DMS114 treated with DMSO at 0.1 percent for 48 hours (cell line): ENCODE measurements at regions not wholly inside any gene's neighbourhood (a gene's known extent, or its start where the extent isn't known, plus 50 kb on each side); places are given as distances from the start of the nearest gene placed in this dataset.

ENCODE experiments used
- DNase-seq: peaks from one replicate; lab custom pipeline; 2025; ENCODE audit not compliant: unreplicated experiment; lab: John Stamatoyannopoulos, UW

DNA sequence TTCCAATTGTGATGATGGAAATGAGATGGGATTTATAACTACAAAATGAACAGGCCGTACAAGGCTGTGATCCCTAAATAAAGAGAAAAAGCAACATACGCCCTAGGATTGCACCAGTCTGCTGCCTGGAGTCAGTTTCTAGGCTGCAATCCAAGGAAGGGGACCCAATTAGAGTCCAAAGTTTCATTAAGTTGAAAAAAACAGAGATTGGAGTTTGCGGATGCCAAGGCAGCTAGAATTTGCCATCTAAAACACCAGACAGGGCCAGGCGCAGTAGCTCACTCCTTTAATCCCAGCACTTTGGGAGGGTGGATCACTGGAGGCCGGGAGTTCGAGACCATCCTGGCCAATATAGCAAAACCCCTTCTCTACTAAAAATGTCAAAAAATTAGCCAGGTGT is 661.0 kb downstream of the RPS29 start:
- DNase-seq = no peak

GRCh38 chr14:48914921-48915320 is 671.3 kb downstream of the RPS29 start:
- DNase-seq = no peak

GRCh38 chr14:48914382-48914781 is 671.8 kb downstream of the RPS29 start:
- no peak for DNase-seq

- no peak for DNase-seq
Measured at GRCh38 chr14:48900565-48900964, 685.6 kb downstream of the RPS29 start.

DNA sequence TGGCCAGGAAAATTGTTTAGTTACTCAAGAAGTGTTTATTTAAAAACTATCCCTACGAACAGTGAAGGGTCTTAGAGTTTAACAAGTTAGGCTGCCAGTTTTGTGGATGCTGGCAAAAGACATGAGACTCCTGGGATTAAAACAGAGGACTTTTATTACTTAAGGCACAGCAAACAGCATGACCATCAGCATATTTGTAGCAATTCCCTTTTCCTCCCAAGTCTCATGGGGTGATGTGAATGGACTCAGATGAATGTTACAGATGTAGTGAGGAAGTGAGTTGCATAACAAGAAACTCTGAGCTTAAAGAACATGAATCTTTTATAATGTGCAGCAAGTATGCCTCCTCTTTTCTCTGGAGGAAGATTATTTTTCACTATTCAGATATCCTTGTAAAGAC is 695.8 kb downstream of the RPS29 start:
- DNase-seq = no peak

GRCh38 chr14:48876806-48877340 is 709.3 kb downstream of the RPS29 start:
- no peak for DNase-seq

GRCh38 chr14:48874711-48875110 is 711.5 kb downstream of the RPS29 start:
- no peak for DNase-seq

- DNase-seq = no peak
Measured at GRCh38 chr14:48857366-48857765, 728.8 kb downstream of the RPS29 start.

- no peak for DNase-seq
Measured at GRCh38 chr14:48853159-48853558, 733.0 kb downstream of the RPS29 start.

DNA sequence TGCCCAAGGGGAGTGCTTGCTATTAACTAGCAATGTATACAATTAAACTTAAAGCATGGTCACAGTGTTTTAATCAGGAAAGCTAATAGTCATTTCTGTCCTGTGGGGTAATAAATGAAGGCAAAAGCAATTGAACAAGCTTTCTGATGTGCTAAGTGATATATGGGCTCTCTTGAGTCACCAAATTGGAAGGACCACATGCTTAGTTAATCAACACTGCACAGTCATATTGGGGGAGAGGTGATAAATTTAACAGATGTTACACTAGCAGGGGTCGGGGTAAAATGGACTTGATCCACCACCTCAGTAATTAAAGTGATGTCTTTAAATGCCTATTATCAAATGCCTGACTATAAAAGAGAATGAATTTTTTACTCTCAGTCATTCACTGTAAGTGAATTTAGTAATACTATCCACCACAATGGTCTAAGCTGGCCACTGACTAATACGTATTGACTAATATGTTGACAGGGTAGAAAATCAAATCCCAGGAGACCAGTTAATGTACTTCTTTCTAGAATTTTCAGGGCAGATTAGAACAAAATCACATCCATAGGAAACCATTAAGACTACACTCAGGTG is 736.3 kb downstream of the RPS29 start:
- no peak for DNase-seq

DNA sequence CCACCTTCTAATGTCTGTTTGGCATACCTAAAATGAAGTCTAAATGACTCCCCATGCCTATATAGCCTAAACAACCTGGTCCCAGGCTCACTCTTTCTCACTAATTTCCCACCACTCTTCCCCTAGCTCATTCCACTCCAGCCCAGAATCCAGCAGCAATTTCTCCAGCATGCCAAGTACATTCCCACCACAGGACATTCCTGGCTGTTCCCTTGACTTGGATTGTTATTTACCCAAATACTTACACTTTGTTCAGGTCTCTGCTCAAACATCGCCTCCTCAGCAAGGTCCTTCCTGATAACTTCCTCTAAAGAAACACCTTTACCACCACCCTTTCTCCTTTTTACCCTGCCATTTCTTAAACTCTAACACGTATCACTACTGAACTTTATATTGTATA is 743.4 kb downstream of the RPS29 start:
- DNase-seq = no peak

- no peak for DNase-seq
Measured at GRCh38 chr14:48826058-48826457, 760.1 kb downstream of the RPS29 start.

- DNase-seq = no peak
Measured at GRCh38 chr14:48814562-48814961, 771.6 kb downstream of the RPS29 start.

- DNase-seq = no peak
Measured at GRCh38 chr14:48805315-48805714, 780.9 kb downstream of the RPS29 start.

DNA sequence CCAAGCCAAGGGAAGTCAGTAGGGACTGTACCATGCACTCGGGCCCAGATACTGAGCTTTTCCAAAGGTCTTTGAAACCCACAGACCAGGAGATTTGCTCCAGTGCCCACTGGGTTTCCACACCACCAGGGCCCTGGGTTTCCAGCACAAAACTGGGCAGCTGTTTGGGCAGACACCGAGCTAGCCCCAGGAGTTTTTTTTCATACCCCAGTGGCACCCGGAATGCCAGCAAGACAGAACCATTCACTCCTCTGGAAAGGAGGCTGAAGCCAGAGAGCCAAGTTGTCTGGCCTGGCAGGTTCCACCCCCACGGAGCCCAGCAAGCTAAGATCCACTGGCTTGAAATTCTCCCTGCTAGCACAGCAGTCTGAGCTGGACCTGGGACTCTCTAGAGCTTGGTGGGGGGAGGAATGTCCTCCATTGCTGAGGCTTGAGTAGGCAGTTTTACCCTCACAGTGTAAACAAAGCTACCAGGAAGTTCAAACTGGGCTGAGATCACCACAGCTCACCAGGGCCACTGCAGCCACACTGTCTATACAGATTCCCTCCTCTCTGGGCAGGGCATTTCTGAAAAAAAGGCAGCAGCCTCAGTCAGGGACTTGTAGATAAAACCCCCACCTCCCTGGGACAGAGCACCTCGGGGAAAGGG is 793.7 kb downstream of the RPS29 start:
- no peak for DNase-seq

DNA sequence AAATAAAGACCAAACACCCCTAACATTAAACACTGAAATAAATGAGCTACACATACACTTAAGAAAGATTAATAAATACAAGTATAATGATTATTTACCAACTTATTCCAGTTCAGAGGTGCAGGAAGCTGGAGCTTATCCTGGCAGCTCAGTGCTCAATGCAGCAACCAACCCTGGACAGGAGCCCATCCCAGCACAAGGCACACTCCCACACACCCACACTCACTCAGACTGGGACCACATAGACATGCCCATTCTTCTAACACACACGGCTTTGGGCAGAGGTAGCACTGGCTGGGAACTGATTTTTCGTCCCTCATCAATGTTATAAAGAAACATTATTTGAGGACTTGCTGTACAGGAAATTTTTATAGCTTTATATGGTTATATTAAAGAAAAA is 797.4 kb downstream of the RPS29 start:
- DNase-seq = no peak

- no peak for DNase-seq
Measured at GRCh38 chr14:48786498-48786897, 799.7 kb downstream of the RPS29 start.

GRCh38 chr14:48771717-48772116 is 814.5 kb downstream of the RPS29 start:
- no peak for DNase-seq

DNA sequence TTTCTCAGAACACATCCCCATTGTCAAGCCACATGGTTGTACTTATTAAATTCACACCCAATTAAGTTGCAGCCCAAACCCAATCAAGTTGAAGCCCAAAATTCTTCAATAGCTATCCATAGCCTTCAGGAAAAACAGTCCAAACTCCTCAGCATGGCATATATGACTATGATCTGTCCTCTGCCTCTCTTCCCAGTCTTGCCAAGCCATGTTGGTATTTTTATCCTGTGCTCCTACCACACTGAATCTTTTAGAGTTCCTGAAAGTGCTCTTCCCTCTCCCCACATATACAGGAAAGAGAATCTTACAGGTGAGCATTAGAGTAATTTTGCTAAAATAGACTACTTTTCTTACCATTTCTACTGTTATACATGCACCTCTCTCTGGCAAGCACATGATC is 834.9 kb downstream of the RPS29 start:
- DNase-seq = no peak

GRCh38 chr14:48748151-48748675 is 838.0 kb downstream of the RPS29 start:
- no peak for DNase-seq

DNA sequence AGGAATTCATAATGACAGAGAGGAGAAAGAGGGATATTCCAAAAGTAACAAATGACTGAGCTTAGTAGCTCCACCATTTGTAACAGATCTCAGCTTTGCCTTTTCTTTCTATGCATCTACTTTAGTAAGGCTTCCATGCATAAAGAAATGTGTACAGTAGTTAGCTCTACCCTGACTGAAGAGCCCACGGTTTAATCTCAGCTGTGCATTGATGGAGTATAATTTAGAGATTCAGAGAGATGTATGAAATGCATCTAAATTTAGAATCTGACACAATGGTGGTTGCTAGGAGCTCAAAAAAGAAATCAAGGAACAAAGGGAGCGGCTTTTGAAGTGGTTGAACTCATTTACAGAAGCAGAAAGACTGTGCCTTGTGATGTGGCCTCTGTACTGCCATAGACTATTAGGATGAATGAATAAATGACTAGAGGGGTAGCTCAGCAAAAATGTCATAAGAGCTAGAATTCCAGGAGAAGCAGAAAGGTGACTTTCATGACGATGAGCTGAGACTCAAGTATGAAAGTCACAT is 838.6 kb downstream of the RPS29 start:
- no peak for DNase-seq

GRCh38 chr14:48744202-48744601 is 842.0 kb downstream of the RPS29 start:
- no peak for DNase-seq
